K562 (cell line): ENCODE measurements at regions not wholly inside any gene's neighbourhood (a gene's known extent, or its start where the extent isn't known, plus 50 kb on each side); places are given as distances from the start of the nearest gene placed in this dataset.

ENCODE experiments used
- ATAC-seq: fragments of 200-7000 bp; cut with Tn5 transposase; 3 replicates; pipeline ENCODE4 v1.9.1; 2020; ENCODE audit warnings: moderate library complexity
- BruUV-seq: library from RNA; stranded (reverse); fragments of 400-500 nt; replicated peaks from 2 replicates; lab custom pipeline; 2021; lab: Mats Ljungman, UMichigan
- CTCF ChIA-PET: fragments of 300-600 bp; formaldehyde crosslinking; extraction: SDS; loops from one replicate; lab custom pipeline; 2021; ENCODE audit warnings: low intra/inter-chr PET ratio; lab: Yijun Ruan, JAX
- POLR2A ChIA-PET: fragments of 300-600, 350-650 bp; sonication (Branson Sonifier 250); formaldehyde crosslinking; extraction: SDS; loops from one replicate; lab custom pipeline; 2021; ENCODE audit warnings: antibody characterized with exemption, inconsistent platforms; lab: Yijun Ruan, JAX
- DNase-seq, 4 experiments: peaks; one replicate each; pipeline versions ENCODE4 v3.0.0 to v3.0.0-alpha.2; 2011 to 2018; ENCODE audit warnings: low spot score in 3 of 4, mixed read lengths in 3 of 4; ENCODE audit errors: extremely low read depth in 1 of 4
- FAIRE-seq: peaks from 2 replicates; lab custom pipeline; 2011; peaks lifted over from hg19 to GRCh38; lab: Jason Lieb, UNC
- H2AFZ ChIP-seq: 2 replicates; pipeline ENCODE4 v1.6.0; 2011; ENCODE audit warnings: low read depth, low read length, control low read depth, inconsistent platforms
- H3K27ac ChIP-seq: fragments of 200-600 bp; 3 replicates; pipeline ENCODE4 v1.8.0; 2011; ENCODE audit warnings: low read depth, mild to moderate bottlenecking, control low read depth, inconsistent platforms, low read length, moderate library complexity, mixed read lengths; ENCODE audit errors: extremely low read depth
- H3K27me3 ChIP-seq, 2 experiments: fragments of 300-600 bp in 1 of 2; 2 replicates in 1 of 2; 3 replicates in 1 of 2; pipeline versions ENCODE4 v1.6.0 to v1.8.0; 2011; ENCODE audit warnings: inconsistent platforms in 2 of 2, low read length in 2 of 2, mild to moderate bottlenecking in 1 of 2, mixed read lengths in 1 of 2, moderate library complexity in 1 of 2; ENCODE audit not compliant: control insufficient read depth in 2 of 2, insufficient read depth in 2 of 2
- H3K36me3 ChIP-seq: fragments of 300-600 bp; 3 replicates; pipeline ENCODE4 v1.8.0; 2011; ENCODE audit warnings: mild to moderate bottlenecking, low read length, inconsistent platforms; ENCODE audit not compliant: control insufficient read depth, insufficient read depth
- H3K4me1 ChIP-seq, 2 experiments: fragments of 200-600 bp in 1 of 2; replicated peaks in 1 of 2; 2 replicates in 1 of 2; 3 replicates in 1 of 2; pipeline versions ENCODE4 v1.5.1 to v1.8.0; 2011; ENCODE audit warnings: inconsistent platforms in 2 of 2, low read length in 2 of 2, mild to moderate bottlenecking in 1 of 2, mixed read lengths in 1 of 2, moderate library complexity in 1 of 2; ENCODE audit not compliant: control insufficient read depth in 2 of 2, insufficient read depth in 2 of 2
- H3K4me2 ChIP-seq: 2 replicates; pipeline ENCODE4 v1.6.1; 2011; ENCODE audit warnings: low read length, control low read depth, inconsistent platforms, mixed read lengths; ENCODE audit not compliant: insufficient read depth
- H3K4me3 ChIP-seq: fragments of 200-600 bp; sonication (generic), shearing (Covaris generic); 2 replicates; pipeline ENCODE4 v1.5.1; 2016; ENCODE audit warnings: control low read depth, inconsistent platforms
- H3K79me2 ChIP-seq: fragments of 200-600 bp; 3 replicates; pipeline ENCODE4 v1.8.0; 2011; ENCODE audit warnings: low read length, inconsistent platforms; ENCODE audit not compliant: control insufficient read depth, insufficient read depth
- H3K9ac ChIP-seq, 2 experiments: 2 replicates each; pipeline versions ENCODE4 v1.6.0 to v1.6.1; 2011; ENCODE audit warnings: low read depth in 2 of 2, low read length in 2 of 2, control low read depth in 1 of 2, inconsistent platforms in 1 of 2, mild to moderate bottlenecking in 1 of 2, mixed read lengths in 1 of 2; ENCODE audit not compliant: insufficient read depth in 1 of 2
- H3K9me1 ChIP-seq: one replicate; pipeline ENCODE4 v1.6.0; 2011; ENCODE audit warnings: inconsistent platforms, mild to moderate bottlenecking, low read length, moderate library complexity; ENCODE audit not compliant: control insufficient read depth, insufficient read depth
- H3K9me3 ChIP-seq: replicated peaks from 2 replicates; pipeline ENCODE4 v1.5.1; 2011; ENCODE audit warnings: low read depth, low read length, inconsistent platforms; ENCODE audit not compliant: control insufficient read depth, insufficient read depth
- H4K20me1 ChIP-seq: replicated peaks from 2 replicates; pipeline ENCODE4 v1.6.1; 2011; ENCODE audit warnings: low read length, inconsistent platforms, mixed read lengths; ENCODE audit not compliant: control insufficient read depth, insufficient read depth
- BRD9 ChIP-seq: fragments of 450-650 bp; IDR thresholded peaks from 2 replicates; pipeline ENCODE4 v1.6.1; 2018; ENCODE audit warnings: low read depth; ENCODE audit not compliant: partially characterized antibody
- EP300 ChIP-seq: IDR thresholded peaks from 2 replicates; pipeline ENCODE4 v1.6.1; 2012; ENCODE audit warnings: low read length, improper control_type of control experiment
- HDAC2 ChIP-seq: fragments of 450-650 bp; IDR thresholded peaks from 2 replicates; pipeline ENCODE4 v1.6.1; 2016; ENCODE audit warnings: mild to moderate bottlenecking
- HMBOX1 ChIP-seq: sonication (generic); IDR thresholded peaks from 2 replicates; pipeline ENCODE4 v1.6.1; 2016
- KAT8 ChIP-seq: fragments of 450-650 bp; IDR thresholded peaks from 2 replicates; pipeline ENCODE4 v1.6.1; 2016; ENCODE audit warnings: low read depth, mild to moderate bottlenecking
- NCOA4 ChIP-seq: fragments of 450-650 bp; IDR thresholded peaks from 2 replicates; pipeline ENCODE4 v1.6.1; 2018; ENCODE audit warnings: mild to moderate bottlenecking; ENCODE audit not compliant: partially characterized antibody
- NFIX ChIP-seq: fragments of 250-450 bp; sonication (Bioruptor Pico); IDR thresholded peaks from 2 replicates; pipeline ENCODE4 v1.4.0; 2020; ENCODE audit warnings: low read depth, mild to moderate bottlenecking, moderate library complexity
- SRSF1 ChIP-seq: fragments of 200-400 bp; formaldehyde crosslinking; IDR thresholded peaks from 2 replicates; pipeline ENCODE4 v1.6.1; 2017; ENCODE audit warnings: mild to moderate bottlenecking, low read depth, low read length, moderate library complexity
- ZNF140 ChIP-seq: fragments of 250-450 bp; sonication (Bioruptor Pico); IDR thresholded peaks from 2 replicates; pipeline ENCODE4 v1.8.0; 2021; ENCODE audit warnings: moderate library complexity, mild to moderate bottlenecking, inconsistent platforms
- ZNF696 ChIP-seq: fragments of 250-450 bp; sonication (Bioruptor Pico); conservative IDR thresholded peaks from 2 replicates; pipeline ENCODE4 v1.4.0; 2020; ENCODE audit warnings: mild to moderate bottlenecking, moderate library complexity
- ZNF76 ChIP-seq: fragments of 250-450 bp; sonication (Bioruptor Pico); IDR thresholded peaks from 2 replicates; pipeline ENCODE4 v1.4.0; 2020; ENCODE audit warnings: mild to moderate bottlenecking, moderate library complexity, borderline replicate concordance
- WGBS: fragments of 100-300 bp; shearing (Covaris generic); methylation state at CpG from one replicate; pipeline ENCODE4 v1.1.6; 2016; ENCODE audit warnings: low coverage, mixed read lengths; ENCODE audit not compliant: insufficient coverage; ENCODE audit errors: missing lambda C conversion rate; 5-methylcytosine and 5-hydroxymethylcytosine counted together
- in situ Hi-C: fragments of 300-500 bp; cut with MboI; formaldehyde crosslinking; loops from 4 replicates; pipeline ENCODE4 v1.15.0; 2018; ENCODE audit warnings: inconsistent platforms, mixed read lengths
- intact Hi-C: fragments of 100-400 bp; cut with micrococcal nuclease; formaldehyde crosslinking; loops from 2 replicates; pipeline ENCODE4 v1.14.2; 2022

GRCh38 chr3:137572931-137573330 lies 191.2 kb upstream of the SOX14 start:
- no peak overlapping the region for H3K4me2 ChIP-seq
- no peaks in the 10 kb centered on the region for H3K27me3 ChIP-seq
- POLR2A ChIA-PET: interaction anchor here (0.6 kb wide), 1 partner anchor 702 kb away, joined by 3 read pairs; no protein-coding TSS in a partner anchor
- 6% methylated on average over 3 of the region's 3 CpGs for WGBS
- TF ChIP-seq BRD9: no peak
- TF ChIP-seq NFIX (CRISPR knock-in tag): no peak
- TF ChIP-seq ZNF140 (CRISPR knock-in tag): no peak
- no peak for TF ChIP-seq ZNF696 (CRISPR knock-in tag)
- no peak for TF ChIP-seq NCOA4
- TF ChIP-seq SRSF1: no peak
- no peak for TF ChIP-seq ZNF76 (CRISPR knock-in tag)
- TF ChIP-seq EP300: no peak
- TF ChIP-seq HDAC2: no peak
- TF ChIP-seq HMBOX1: no peak
- no peak for TF ChIP-seq KAT8
- no peaks in the 10 kb centered on the region for H3K36me3 ChIP-seq
- intact Hi-C loops: no loop called here
- no peaks in the 10 kb centered on the region for H3K9me3 ChIP-seq
- H3K4me3 ChIP-seq: no peak overlapping the region
- H4K20me1 ChIP-seq: no peaks in the 10 kb centered on the region
- ATAC-seq (no peak), FAIRE-seq (no peak), DNase-seq (no peak)
- CTCF ChIA-PET: no interaction called here
- H3K4me1 ChIP-seq: no peaks in the 10 kb centered on the region
- H3K9ac ChIP-seq: no peak overlapping the region
- no peaks in the 10 kb centered on the region for H3K79me2 ChIP-seq
- no peak overlapping the region for H2AFZ ChIP-seq
- in situ Hi-C loops: no loop called here
- BruUV-seq: no TSS peak
- no peak overlapping the region for H3K27ac ChIP-seq
- no peaks in the 10 kb centered on the region for H3K9me1 ChIP-seq
